ENCODE measurements at regions not wholly inside any gene's neighbourhood (a gene's known extent, or its start where the extent isn't known, plus 50 kb on each side); places are given as distances from the start of the nearest gene placed in this dataset.

DNA sequence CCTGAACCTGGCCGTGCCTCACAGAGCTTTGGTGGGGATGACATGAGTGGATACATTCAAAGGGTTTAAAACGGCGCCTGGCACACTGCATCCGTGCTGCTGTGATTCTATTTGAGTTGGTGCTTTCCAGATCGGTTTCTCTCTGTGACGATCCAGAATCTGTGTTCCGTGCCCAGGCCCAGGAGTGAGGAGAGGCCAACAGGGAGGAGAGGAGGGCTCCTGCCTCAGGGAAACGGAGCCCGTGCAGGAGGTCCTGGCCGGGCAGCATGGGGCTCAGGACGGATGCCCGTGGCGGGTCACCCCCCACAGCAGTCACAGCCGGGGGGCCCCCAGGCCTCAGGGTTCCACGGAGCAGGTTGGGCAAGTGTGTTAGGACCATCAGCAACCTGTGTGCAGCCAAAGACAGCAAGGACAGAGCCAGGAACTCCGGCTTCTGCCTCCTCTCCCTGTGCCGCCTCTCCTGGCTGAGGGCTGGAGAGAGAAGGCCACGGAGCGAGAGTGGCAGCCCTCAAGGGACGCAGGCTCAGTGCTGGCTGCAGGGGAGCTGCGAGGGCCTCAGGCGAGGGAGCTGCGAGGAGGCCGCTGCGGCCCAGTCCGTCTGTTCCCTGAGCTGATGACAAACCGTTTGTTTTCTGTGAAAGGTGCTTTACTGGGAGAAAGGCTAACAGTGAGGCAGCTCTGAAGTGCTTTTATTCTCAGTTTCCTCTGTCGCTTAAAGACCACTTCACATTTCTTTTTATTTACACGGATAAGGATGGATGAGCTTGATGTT, 99.3 kb downstream of the METRNL start:
- DNase-seq = no peak

DNA sequence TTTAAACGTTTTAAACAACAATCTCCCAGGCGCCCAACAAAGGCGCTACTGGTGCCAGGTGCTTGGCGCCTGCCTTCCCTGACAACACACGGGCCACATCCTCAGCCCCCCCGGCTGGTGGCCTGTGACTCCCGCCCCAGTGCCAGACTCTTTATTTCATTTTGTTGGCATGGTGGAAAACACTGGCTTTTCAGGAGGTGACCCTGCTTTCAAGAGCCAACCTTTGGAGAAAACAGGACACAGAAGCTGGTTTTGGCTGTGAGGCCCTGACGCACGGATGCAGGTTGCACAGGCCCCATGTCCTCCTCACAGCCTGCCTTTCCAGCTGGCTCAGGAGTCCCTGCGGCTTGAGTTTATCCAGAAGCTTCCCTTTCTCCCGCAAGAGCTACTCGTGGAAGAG, 100.0 kb downstream of the METRNL start:
- DNase-seq = no peak

DNA sequence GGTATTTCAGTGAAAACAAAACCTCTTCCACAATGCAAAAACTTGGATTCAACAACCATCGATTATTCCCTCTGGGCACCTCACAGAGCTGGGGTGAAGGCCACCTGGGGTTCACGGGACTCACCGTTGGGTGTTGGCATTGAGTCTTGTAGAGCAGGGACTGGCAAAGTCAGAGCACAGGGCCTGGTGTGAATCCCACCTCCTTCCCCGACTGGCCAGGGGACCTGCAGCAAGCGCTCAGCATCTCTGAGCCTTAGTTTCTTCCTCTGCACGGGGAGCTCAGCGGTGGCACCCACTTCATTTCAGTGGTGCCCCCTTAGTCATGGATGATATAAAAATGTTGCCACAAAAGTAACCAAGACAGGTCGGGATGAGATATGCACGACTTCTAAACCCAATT, 100.4 kb downstream of the METRNL start:
- DNase-seq = no peak

DNA sequence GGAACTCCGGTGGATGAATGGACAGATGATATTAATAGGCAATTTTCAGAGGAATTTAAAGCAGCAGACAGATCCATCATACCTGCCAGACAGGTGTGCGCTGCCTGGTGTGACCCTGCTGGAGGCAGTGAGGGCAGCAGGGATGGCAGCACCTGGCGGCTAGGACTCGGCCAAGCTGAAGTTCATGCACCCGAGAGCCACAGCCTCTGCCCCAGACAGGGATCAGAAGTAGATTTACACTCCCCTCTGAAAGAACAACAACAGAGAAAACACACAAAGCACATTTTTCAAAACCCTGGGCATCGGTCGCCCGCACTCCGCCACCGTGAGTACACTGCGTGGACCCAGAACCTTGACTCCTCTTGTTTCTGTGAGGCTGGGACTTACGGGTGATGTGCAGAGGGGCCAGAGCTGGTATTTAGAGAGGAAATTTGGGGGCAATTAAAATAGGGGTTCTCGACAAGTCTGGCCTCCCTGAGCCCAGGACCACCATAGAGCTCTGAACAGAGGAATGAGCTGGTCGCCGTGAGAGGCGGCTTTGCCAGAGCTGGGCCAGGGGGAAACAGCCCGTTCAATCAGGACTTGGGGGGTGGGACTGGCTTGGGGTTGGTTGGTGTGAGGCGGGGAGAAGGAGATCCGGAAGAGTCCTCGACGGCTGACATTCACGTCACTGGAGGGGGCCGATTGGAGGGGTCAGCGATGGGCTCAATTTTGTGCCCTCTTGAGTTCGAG, 101.0 kb downstream of the METRNL start:
- DNase-seq = no peak

DNA sequence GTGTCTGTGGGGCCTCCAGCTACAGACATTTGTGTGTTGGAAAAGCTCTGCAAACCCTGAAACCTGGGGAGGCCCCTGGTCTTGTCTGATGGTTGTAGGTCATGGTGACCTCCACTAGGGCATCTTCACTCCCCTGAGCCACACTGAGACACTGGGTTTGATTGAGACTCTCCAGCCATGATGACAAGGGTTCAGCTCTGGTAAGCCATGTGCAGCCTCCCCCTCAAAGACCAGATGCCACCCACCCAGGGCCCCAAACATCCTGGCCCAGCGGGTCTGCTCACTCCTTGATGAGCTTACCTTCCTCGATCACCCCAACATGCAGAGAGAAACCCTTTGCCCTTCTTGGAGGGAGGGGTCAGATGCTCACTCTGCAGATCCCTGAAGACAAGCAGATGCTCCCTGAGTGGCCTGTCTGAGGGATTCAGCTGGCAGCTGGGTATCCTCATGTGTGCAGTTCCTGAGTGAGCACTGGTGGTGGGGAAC, 101.6 kb downstream of the METRNL start:
- no peak for DNase-seq

DNA sequence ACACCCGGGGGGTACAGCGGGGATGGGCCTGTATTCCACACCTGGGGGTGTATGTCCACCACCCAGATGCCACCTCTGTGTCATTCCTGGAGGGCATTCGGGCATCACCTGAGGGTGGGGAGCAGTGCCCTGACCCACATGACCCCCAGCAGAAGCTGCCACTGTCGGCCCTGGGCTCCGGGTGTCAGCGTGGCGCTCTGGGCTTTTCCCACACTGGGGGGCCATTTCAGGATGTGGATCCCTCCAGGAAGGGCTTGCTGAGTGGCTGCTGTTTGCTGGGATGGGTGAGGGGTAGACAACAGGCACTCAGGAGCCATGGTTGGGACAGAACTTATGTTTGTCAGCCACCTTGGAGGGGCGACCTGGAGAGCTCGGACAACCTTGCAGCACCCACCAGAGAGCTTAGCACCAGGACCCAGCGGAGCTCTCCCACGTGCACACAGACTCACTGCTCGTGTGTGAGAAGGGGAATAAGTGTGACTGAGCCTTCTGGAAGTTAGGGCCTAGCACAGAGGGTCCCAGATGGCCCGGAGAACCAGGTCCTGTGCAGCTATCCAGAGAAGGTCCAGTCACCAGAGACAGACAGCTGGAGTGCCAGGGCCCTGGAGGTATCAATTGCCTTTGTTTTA, 102.7 kb downstream of the METRNL start:
- no peak for DNase-seq

DNA sequence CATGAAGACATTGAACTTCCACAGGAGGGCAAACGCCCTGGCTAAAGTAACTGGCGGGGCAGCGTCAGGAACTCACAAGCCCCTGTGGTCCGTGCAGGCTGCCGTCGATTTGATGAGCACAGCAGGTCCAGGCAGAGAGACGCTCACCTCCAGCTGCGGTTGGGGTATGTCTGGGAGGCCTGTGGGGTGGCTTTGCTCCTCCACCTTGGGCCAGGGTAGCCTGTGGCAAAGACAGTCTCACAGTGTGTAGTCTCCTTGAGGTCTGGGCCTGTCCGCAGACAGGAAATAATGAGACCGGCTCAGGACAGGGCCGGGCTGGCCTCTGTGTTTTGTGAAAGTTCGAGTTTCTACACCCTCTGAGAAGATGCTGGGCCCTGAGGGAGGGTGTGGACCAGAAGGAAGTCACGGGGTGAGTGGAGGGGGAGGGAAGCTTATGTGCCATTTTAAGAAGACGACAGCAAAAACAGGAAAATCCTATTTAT, 103.3 kb downstream of the METRNL start:
- DNase-seq = no peak

DNA sequence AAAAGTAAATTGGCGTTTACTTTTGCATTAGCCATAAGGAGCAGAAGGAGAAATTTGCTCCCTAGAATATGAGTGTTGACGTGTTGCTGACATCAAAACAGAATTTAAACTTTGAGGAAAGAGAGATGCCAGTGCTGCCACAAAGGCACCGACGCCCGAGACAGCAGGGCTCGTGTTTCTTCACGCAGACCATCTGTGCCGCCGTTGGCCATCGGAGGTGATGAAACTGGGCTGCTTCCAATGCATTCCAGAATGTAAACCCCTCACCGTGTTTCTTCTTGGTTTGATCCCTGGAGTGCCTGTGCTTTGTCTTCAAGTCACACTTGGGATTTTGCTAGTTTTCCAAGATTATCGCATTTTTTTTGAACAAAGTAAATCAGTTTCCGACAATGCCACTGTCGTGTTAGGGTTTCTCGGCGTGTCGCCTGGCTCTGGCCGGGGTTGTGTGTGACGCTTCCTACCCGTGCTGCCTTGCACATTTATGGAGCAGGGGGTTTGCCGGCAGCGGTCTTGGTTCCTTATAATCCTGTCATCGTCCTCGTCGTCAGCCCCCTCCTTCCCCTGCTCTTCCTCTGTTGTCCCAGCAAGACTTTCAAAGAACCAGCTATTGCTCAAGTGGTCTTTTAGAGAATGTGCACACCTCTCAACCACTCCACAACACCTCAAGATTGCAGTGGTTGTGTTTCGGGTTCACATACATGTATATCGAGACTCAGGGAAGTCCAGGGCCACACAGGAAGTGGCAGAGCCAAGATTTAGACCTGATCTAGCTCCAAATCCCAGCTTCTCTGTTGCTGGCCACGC, 103.9 kb downstream of the METRNL start:
- DNase-seq = no peak

DNA sequence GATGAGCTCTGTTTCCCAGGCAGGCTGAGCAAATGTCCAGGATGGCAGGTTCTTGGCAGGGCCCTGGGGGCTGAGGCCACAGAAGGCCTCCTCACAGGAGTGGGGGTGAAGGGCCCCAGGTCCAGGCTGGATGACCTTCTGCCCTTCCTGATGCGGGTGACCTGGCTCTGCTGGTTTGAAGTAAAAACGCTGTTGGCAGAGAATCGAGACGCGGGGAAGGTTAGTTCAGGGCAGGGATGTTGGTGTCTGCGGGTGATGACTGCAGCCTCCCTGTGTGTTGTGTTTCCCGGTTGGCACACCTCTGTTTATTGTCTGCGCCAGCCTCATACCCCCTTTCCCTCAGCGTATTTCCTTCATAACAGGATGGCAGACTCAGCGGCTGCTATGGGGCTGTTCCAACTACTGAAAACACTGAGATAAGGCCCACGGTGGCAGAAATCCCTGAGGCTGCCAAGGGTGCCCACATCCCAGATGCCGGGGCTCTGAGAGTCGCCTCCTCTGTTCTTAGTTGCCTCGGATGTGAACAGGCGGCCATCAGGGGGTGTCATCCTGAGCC, 104.6 kb downstream of the METRNL start:
- no peak for DNase-seq

DNA sequence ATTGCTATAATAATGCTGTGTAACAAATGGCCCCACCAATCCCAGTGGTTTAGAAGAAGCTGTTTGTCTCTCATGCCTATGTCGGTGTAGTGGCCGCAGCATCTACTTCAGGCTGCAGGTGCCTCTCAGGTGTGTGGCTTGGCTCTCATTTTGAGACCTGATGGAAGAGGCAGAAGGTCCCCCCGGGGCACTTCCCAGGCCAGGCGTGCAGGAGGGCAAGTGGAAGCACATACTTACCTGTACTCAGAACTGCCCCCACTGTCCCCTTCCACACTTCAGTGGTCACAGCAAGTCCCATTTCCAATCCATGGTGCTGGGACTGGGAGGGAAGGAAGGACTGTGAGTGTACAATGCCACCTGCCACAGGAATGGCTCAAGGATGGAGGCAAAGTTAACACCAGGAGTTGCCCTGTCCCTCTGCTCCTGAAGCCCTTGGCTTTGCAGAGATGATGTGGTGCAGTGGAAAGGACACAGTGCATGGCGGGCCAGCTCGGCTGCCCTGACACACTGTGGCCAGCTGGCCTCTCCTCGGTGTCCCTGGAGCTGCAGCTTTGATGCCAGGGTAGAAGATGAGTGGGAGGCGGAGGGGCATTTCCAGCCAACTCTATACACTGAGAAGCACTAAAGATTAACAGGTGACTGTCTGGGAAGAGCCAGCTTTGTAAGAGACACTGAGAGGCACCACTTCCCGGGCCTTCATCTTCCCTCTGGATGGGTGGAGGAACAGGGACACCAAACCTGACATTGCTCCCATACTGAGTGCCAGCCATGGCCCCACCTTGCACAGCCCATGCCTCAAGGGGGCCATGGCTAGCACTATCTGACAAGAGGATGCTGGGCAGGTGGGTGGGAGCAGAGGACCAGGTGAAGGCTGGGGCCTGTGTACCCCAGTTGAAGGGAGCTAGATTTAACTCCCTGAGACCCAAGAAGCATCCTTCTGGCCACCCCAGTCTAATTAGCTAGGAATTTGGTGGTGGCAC, 105.9 kb downstream of the METRNL start:
- no peak for DNase-seq

DNA sequence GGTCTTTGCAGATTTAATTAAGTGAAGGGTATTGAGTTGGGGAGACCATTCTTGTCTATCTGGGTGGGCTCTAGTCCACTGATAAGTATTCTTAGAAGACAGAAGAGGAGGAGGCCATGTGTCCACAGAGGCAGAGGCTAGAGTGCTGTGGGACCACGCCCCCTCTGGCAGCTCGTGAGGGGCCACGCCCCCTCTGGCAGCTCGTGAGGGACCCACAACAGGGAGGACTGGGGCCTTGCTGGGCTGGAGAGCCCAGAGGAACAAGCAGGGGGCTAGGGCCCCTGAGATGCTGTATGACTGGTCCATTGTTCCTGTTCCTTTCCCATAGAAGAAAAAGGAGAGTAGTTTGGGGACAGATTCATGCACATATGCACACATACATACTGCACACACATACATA, 106.8 kb downstream of the METRNL start:
- DNase-seq = no peak

DNA sequence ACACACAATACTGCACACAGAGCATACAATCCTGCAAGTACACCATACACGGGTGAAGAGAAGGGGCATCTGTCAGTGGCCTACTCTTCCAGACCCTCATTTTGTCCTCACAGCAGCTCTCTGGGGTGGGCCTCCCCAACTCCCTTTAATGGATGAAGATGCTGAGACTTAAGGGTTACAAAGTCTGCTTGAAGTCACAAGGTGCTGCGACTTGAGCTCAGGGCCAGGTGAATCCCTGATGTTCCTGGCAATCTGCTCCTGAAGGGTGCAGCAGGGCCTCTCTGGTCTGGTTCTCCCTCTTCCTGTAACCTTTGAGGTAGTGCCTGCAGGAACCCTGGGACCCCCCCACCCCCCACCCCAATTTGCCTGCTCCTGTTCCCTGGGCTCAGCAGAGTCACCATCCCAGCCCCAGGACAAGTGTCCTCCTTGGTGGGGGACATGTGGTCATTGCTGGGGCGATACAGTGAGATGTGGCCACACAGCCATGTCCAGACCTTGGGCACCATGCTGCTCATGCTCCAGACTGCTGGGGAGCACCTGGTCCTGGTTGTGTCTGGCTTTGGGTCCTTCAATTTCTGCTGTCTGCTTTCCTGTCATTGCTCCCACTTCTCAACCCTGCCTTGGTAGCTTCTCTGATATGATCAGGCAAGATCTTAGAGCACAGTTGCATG, 107.5 kb downstream of the METRNL start:
- no peak for DNase-seq

DNA sequence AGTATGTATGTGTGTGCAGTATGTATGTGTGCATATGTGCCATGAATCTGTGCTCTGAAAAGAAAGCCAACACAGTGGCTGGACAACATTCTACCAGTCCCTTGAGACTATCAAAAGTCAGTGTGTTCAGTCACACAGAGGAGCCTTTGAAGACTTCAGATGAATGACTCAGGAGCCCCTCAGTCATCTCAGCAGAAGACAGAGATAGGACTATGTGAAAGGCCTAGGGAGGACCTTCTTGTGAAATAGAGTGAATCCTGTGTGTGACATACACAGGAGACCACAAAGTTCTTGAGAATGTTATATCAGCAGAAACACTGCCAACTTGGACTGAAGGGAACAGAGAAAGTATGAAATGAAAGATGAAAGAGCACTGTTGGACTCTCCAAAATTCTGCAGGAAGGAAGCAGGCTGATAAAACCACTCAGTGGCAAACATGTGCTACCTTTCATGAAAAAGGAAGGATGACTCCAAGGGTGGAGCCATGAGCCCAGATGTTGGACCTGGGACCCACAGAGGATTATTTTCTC, 108.4 kb downstream of the METRNL start:
- DNase-seq = no peak

DNA sequence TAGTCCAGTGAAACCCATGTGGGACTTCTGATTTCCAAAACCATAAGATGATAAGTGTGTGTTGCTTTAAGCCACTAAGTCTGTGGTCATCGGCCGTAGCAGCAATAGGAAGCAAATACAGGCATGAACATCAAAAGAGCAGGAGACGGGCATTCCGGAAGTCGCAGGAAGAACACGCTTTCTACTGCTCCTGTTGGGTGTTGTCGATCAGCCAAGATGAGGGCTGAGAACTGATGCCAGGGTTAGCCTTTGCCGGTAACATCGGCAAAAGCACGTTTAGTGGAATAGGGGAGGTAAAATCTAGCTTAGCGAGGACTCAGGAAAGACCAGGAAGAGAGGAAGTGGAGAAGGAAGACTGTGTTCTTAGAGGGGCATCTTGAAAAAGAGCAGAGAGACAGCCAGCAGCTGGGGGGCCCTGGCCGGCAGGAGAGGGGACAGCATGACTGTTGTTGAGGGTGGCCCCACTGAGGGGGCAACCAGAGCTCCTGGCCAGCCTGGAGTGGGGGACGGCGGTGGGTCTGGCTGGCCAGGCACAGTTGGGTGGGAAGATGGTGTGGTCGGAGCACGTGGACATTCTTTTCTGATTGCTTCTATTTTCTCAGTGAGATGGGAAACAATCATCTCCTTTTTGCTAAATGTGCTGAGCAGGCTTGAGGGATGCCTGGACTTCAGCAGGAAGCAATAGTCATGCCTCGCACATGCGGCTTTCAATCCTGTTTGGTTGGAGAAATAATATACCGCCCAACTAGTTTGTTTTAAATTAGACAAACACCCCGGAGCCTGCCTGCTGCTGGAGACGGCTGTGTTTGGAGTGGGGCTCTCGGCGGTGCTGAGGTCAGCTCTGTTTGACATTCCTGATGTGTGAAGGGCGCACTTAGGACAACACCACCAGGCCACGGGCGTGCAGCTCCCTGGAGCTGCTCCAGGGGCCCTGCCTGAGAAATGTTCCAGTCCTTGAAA, 109.9 kb downstream of the METRNL start:
- no peak for DNase-seq

DNA sequence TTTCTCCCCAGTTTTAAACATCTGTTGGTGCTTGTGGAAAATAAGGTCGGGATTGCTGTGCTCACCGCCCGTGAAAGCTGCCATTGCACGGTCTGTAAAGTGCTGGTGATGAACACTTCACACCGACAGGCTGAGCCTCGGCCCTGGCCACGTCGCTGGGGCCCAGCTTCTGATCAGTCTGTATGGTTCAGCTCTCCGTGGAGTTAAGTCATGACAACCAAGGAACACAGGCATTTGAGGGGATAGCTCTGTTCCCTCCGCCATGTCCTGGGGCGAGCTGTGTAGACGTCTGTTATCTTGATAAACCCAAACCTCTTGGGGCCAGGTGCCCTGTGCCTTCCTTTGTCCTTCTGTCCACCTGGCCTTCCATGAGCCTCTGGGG, 110.6 kb downstream of the METRNL start:
- no peak for DNase-seq

DNA sequence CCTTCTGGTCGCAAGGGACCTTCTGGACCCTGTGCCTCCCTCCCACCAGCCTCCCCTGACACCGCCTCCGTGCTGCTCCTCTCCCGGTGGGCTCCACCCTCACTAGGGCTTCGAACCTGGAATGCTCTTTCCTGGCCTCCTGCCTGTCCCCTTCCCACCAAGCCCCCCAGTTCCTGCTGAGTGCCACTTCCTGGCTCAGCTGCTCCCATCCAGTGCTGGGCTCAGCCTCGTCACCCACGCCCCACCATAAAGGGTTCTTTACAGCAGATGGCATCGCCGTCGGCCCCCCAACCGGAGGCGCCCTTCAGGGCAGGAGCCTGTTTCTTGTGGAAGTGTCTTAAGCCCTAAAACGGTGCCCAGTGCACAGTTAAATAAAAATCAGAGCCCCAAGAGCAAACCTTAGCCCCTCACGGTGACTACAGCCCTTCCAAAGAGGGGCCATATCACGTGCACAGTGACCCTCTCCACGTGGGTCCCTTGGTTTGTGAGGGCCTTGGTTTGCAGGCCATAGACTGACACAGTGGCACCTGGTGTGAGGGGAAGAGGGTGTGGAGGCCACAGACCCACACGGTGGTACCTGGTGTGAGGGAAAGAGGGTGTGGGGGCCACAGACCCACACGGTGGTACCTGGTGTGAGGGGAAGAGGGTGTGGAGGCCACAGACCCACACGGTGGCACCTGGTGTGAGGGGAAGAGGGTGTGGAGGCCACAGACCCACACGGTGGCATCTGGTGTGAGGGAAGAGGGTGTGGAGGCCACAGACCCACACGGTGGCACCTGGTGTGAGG, 111.4 kb downstream of the METRNL start:
- DNase-seq = no peak

DNA sequence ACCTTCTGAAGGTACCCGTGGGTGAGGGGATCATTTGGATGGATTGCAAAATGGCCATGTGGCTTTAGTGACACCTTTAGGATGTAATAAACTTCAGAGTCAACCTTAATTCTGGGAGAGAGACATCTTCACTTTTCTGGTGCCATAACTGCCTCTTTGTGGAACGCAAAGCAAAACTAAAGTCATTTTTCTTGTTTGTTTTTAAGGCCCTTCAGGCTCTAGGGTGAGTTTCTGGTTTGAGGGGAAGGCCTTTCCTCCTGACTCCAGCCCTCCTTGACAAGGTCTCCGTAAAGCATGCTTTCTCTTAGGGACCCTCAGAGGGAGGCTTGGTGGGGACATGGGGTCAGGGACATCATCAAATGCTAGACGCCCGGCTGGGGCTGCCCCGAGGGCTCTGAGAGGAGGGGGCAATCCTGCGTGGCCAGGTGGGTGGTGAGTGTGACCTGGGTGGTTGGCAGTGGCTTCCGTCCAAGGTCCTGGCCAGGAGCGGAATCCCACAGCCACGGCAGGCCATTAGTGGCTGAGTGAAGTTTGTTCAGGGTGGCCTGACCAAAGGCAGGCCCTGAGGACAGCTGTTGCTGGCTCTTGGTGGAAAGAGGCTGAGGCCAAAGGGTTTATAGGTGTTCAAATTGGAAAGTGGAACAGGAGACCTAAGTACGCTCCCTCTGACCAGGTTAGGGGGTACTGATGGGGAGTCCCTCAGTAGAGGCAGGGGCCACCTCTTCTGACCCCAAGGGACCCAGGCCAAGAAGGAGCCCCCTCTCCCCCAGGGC, 112.2 kb downstream of the METRNL start:
- no peak for DNase-seq
